Psoas muscle (tissue), 7 donors: ENCODE measurements at regions not wholly inside any gene's neighbourhood (a gene's known extent, or its start where the extent isn't known, plus 50 kb on each side); places are given as distances from the start of the nearest gene placed in this dataset.

Experiments
- ATAC-seq, 4 donors: fragments of 200-7000 bp; cut with Tn5 transposase; one replicate each; pipeline ENCODE4 v1.9.1; 2020; ENCODE audit warnings: moderate library complexity in 3 of 4, mild to moderate bottlenecking in 2 of 4
- DNase-seq, 2 donors: peaks; one replicate each; pipeline ENCODE4 v3.0.0-alpha.2; 2020
- H3K27ac ChIP-seq: fragments of 200-600 bp; one replicate; pipeline ENCODE4 v1.8.0; 2022
- H3K27me3 ChIP-seq, 3 donors: fragments of 200-600 bp in 1 of 3; one replicate each; pipeline versions ENCODE4 v1.6.1 to v1.8.0; 2013 to 2022; ENCODE audit warnings: low read length in 2 of 3, mild to moderate bottlenecking in 2 of 3, moderate library complexity in 1 of 3; ENCODE audit not compliant: insufficient read depth in 3 of 3
- H3K36me3 ChIP-seq, 2 donors: fragments of 200-600 bp in 1 of 2; one replicate each; pipeline versions ENCODE4 v1.6.1 to v1.8.0; 2013 to 2022; ENCODE audit warnings: low read depth in 1 of 2, mild to moderate bottlenecking in 1 of 2, moderate library complexity in 1 of 2; ENCODE audit not compliant: insufficient read depth in 1 of 2
- H3K4me1 ChIP-seq: fragments of 200-600 bp; one replicate; pipeline ENCODE4 v1.8.0; 2022
- H3K4me3 ChIP-seq: fragments of 200-600 bp; one replicate; pipeline ENCODE4 v1.8.0; 2022; ENCODE audit warnings: mild to moderate bottlenecking
- H3K9me3 ChIP-seq: fragments of 200-600 bp; one replicate; pipeline ENCODE4 v1.8.0; 2022
- WGBS, 3 donors: extraction: QIAGEN DNeasy Blood & Tissue Kit; methylation state at CpG; one replicate each; pipeline versions ENCODE4 v1.1.6 to v1.1.7; 2013; 5-methylcytosine and 5-hydroxymethylcytosine counted together
- intact Hi-C, 2 donors: fragments of 100-400 bp; cut with DNase I; formaldehyde crosslinking; loops; one replicate each; pipeline versions ENCODE4 v1.11.0 to v1.14.2; 2022
- TF ChIP-seq, protein P1 (sequence below): fragments of 200-600 bp; IDR thresholded peaks from one replicate; pipeline ENCODE4 v1.8.0; 2022; ENCODE audit warnings: antibody characterized with exemption
- donor health status: healthy with polysubstance abuse.
- donor health status: DM: no; HTN: no; CAD: no; lungs with moderate emphysema.
- donor health status: Bipolar disorder and iron deficiency.
- donor health status: healthy.
- donor health status: DM: yes; HTN: yes; CAD: no.
- donor health status: DM: no; HTN: no; CAD: no.
- donor health status: DM: yes; HTN: yes; CAD: no.

DNA sequence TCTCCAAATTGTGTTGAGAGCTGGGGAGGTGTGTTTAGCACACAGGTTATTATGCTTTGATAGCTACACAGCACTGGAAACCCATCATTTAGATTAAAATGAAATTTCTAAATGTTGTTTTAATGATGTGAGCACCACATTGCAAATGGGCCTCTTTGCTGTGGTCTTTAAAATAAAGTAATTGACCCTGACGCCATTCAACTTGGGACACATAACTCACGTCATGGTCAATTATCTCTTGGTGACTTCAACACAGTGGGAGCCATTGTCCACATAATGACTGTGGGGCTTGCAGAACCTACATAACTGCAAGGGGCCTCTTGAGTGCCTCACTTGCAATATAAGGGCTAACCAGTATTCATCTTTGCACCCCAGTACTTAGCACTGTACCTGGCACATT, 280.4 kb downstream of the HLX start:
- no peak overlapping the region for H3K27ac ChIP-seq
- DNase-seq (no peak), ATAC-seq (no peak)
- no peaks in the 10 kb centered on the region for H3K36me3 ChIP-seq
- no peaks in the 10 kb centered on the region for H3K27me3 ChIP-seq
- 58 to 69% (median 67%) methylated on average over 2 of the region's 2 CpGs for WGBS, 3 donors
- TF ChIP-seq, protein P1, sequence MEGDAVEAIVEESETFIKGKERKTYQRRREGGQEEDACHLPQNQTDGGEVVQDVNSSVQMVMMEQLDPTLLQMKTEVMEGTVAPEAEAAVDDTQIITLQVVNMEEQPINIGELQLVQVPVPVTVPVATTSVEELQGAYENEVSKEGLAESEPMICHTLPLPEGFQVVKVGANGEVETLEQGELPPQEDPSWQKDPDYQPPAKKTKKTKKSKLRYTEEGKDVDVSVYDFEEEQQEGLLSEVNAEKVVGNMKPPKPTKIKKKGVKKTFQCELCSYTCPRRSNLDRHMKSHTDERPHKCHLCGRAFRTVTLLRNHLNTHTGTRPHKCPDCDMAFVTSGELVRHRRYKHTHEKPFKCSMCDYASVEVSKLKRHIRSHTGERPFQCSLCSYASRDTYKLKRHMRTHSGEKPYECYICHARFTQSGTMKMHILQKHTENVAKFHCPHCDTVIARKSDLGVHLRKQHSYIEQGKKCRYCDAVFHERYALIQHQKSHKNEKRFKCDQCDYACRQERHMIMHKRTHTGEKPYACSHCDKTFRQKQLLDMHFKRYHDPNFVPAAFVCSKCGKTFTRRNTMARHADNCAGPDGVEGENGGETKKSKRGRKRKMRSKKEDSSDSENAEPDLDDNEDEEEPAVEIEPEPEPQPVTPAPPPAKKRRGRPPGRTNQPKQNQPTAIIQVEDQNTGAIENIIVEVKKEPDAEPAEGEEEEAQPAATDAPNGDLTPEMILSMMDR, result no peak
- peaks cover 9% of the 10 kb centered on the region for H3K4me1 ChIP-seq
- no peak overlapping the region for H3K4me3 ChIP-seq
- intact Hi-C loops, result no loop called here
- H3K9me3 ChIP-seq, result no peaks in the 10 kb centered on the region

DNA sequence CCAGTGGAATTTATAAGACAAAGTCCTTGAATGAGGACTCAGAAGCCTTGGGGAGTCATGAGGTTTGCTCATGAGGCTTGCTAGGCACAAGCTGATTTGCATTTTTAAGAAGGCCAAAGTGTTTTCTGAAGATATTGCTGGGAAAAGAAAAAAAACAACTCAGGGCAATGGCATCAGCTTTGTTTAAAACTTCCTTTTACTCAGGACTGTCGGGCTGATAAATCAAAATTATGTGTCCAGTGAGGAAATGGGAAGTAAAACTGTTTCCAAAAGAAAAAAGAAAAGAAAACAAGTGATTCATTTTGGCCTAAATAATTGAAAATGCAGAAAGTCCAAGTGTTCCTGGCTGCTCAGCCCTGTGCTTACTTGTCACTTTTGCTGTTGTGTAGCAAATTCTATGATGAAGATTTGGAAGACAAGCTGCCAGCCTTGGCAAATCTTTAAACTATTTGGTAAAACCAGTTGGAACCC, 282.4 kb downstream of the HLX start:
- no peak overlapping the region for H3K4me3 ChIP-seq
- TF ChIP-seq, protein P1, result no peak
- WGBS, 3 donors, result 18 to 29% (median 28%) methylated on average over 1 of the region's 1 CpG
- no peaks in the 10 kb centered on the region for H3K27me3 ChIP-seq
- ATAC-seq (peak in 1 of 4 donors; percentile 43), DNase-seq (no peak)
- no peaks in the 10 kb centered on the region for H3K9me3 ChIP-seq
- H3K36me3 ChIP-seq, result no peaks in the 10 kb centered on the region
- H3K27ac ChIP-seq, result no peak overlapping the region
- H3K4me1 ChIP-seq, result peaks cover 9% of the 10 kb centered on the region
- intact Hi-C loops, result no loop called here

DNA sequence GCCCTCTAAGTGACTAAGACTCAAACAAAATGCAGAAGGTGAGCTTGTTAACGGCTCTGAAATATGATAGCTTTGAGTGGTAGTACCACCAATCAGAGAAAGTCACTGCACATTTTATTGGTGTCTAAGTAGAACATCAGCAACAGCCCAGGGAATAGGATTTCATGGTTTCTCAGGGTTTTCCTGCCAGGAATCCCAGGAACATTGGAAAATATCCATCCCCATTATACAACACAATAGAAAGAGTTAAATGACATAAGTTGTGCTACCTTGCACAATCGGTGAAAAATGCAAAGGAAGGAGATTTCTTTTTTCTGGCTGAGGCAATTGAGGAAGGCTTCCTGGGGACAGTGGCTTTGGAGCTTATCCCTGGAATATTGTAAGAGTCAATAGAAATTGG, 283.1 kb downstream of the HLX start:
- Histone ChIP-seq H3K27me3 (no peaks in the 10 kb centered on the region), H3K36me3 (no peaks in the 10 kb centered on the region), H3K4me1 (peaks cover 9% of the 10 kb centered on the region), H3K4me3 (no peak overlapping the region), H3K27ac (no peak overlapping the region), H3K9me3 (no peaks in the 10 kb centered on the region)
- intact Hi-C loops, result no loop called here
- 15 to 31% (median 23%) methylated on average over 2 of the region's 2 CpGs for WGBS, 3 donors
- TF ChIP-seq, protein P1, result no peak
- DNase-seq (no peak), ATAC-seq (no peak)

GRCh38 chr1:221162939-221163338, 283.7 kb downstream of the HLX start:
- no peaks in the 10 kb centered on the region for H3K27me3 ChIP-seq
- no peak overlapping the region for H3K27ac ChIP-seq
- no peaks in the 10 kb centered on the region for H3K36me3 ChIP-seq
- TF ChIP-seq, protein P1, result no peak
- H3K9me3 ChIP-seq, result no peaks in the 10 kb centered on the region
- H3K4me3 ChIP-seq, result no peak overlapping the region
- WGBS, 3 donors, result 50 to 66% (median 52%) methylated on average over 2 of the region's 2 CpGs
- intact Hi-C loops, result no loop called here
- ATAC-seq (no peak), DNase-seq (no peak)
- H3K4me1 ChIP-seq, result peaks cover 9% of the 10 kb centered on the region

DNA sequence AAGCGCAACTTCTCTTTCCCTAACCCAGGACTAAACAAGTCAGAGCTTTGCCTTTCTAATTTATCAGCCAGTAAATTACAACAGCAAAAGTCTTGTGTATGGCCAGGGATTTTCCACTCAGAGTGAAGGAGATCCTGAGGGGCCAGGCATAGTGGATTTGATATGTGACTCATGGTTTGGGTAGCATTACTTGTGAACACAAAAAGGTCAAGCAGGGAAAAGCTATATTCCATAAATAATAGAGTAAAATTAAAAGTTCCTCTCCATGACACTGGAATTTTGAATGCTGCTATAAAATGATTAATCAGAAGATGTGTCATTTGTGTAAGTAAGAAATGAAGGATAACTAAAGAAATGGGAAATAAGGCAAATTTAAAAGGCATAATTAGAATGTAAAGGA, 284.8 kb downstream of the HLX start:
- H3K4me3 ChIP-seq, result no peak overlapping the region
- H3K36me3 ChIP-seq, result no peaks in the 10 kb centered on the region
- intact Hi-C loops, result no loop called here
- 85 to 100% (median 96%) methylated on average over 1 of the region's 1 CpG for WGBS, 3 donors
- ATAC-seq, result no peak
- no peak for DNase-seq
- H3K27me3 ChIP-seq, result no peaks in the 10 kb centered on the region
- no peak overlapping the region for H3K27ac ChIP-seq
- TF ChIP-seq, protein P1, result no peak
- peaks cover 9% of the 10 kb centered on the region for H3K4me1 ChIP-seq
- H3K9me3 ChIP-seq, result no peaks in the 10 kb centered on the region
